ENCODE measurements at regions not wholly inside any gene's neighbourhood (a gene's known extent, or its start where the extent isn't known, plus 50 kb on each side); places are given as distances from the start of the nearest gene placed in this dataset.

DNA sequence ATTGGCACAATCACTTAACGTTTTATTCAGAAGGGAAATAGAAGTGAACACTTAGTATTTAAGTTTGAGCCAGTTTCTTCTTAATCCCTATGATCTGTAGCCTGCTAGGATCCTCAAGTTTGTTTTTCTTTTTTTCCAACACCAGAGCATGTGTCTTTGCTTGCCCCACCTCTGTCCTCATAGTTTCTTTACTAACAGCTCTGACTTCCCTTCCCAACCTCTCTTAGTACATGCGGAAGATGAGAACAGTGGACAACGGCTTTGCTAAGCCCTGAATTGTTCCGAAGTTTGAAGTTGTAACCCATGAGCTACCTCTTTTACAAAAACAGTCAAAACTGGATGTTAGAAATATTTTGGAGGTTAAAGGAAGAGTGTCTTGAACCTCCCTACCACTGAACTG lies 61.7 kb upstream of the TAF11L2 start:
- no peak for DNase-seq (ENCODE audit: low spot score in 2 of 2, unreplicated experiment in 2 of 2)
- Mint-ChIP-seq H3K4me1 (peaks cover 11% of the 10 kb centered on the region), H3K9me3 (peaks cover 21% of the 10 kb centered on the region), H3K27me3 (ENCODE audit: low read depth) (no peaks in the 10 kb centered on the region), H3K4me3 (no peak overlapping the region), H3K36me3 (no peaks in the 10 kb centered on the region), H3K27ac (no peak overlapping the region)
- TF ChIP-seq CTCF (IDR thresholded peaks at IDR 0.05; ENCODE audit: unreplicated experiment), result no peak

GRCh38 chr5:17436761-17437221 lies 61.2 kb upstream of the TAF11L2 start:
- no peaks in the 10 kb centered on the region for H3K36me3 Mint-ChIP-seq
- H3K27ac Mint-ChIP-seq, result peak overlapping the region; percentile 38
- peaks cover 11% of the 10 kb centered on the region for H3K4me1 Mint-ChIP-seq
- H3K27me3 Mint-ChIP-seq (ENCODE audit: low read depth), result no peaks in the 10 kb centered on the region
- H3K9me3 Mint-ChIP-seq, result peaks cover 21% of the 10 kb centered on the region
- no peak overlapping the region for H3K4me3 Mint-ChIP-seq
- no peak for DNase-seq (ENCODE audit: low spot score in 2 of 2, unreplicated experiment in 2 of 2)
- no peak for TF ChIP-seq CTCF (IDR thresholded peaks at IDR 0.05; ENCODE audit: unreplicated experiment)

- TF ChIP-seq CTCF (IDR thresholded peaks at IDR 0.05; ENCODE audit: unreplicated experiment), result no peak
- Mint-ChIP-seq H3K9me3 (peaks cover 21% of the 10 kb centered on the region), H3K27ac (no peak overlapping the region), H3K4me1 (peaks cover 11% of the 10 kb centered on the region), H3K4me3 (no peak overlapping the region), H3K36me3 (no peaks in the 10 kb centered on the region), H3K27me3 (ENCODE audit: low read depth) (no peaks in the 10 kb centered on the region)
- DNase-seq (ENCODE audit: low spot score in 2 of 2, unreplicated experiment in 2 of 2), result no peak
Measured at GRCh38 chr5:17438027-17438426, 60.0 kb upstream of the TAF11L2 start.

DNA sequence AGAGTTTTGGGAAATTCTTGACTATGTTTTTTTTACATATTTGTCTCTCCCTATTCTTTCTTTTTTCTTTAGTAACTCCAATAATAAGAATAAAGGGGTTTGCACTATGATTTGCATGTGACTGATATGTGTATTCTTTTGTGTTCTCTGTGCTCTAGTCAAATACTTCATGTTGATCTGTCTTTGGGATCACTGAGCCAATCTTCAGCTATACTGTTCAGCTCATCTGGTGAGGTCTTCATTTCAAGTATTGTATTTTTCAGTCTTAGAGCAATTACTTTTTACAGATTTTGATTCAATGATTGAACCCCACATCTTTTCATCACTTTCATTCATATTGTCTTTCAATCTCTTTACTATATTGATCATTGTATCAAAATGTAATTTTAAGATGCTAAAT lies 58.1 kb upstream of the TAF11L2 start:
- peaks cover 21% of the 10 kb centered on the region for H3K9me3 Mint-ChIP-seq
- H3K4me1 Mint-ChIP-seq, result peaks cover 11% of the 10 kb centered on the region
- H3K4me3 Mint-ChIP-seq, result no peak overlapping the region
- no peak for DNase-seq (ENCODE audit: low spot score in 2 of 2, unreplicated experiment in 2 of 2)
- no peak for TF ChIP-seq CTCF (IDR thresholded peaks at IDR 0.05; ENCODE audit: unreplicated experiment)
- H3K27ac Mint-ChIP-seq, result no peak overlapping the region
- no peaks in the 10 kb centered on the region for H3K27me3 Mint-ChIP-seq (ENCODE audit: low read depth)
- H3K36me3 Mint-ChIP-seq, result no peaks in the 10 kb centered on the region

GRCh38 chr5:17440766-17441165 lies 57.3 kb upstream of the TAF11L2 start:
- Mint-ChIP-seq H3K9me3 (peaks cover 21% of the 10 kb centered on the region), H3K36me3 (no peaks in the 10 kb centered on the region), H3K27me3 (ENCODE audit: low read depth) (no peaks in the 10 kb centered on the region), H3K27ac (no peak overlapping the region), H3K4me3 (no peak overlapping the region), H3K4me1 (peaks cover 11% of the 10 kb centered on the region)
- TF ChIP-seq CTCF (IDR thresholded peaks at IDR 0.05; ENCODE audit: unreplicated experiment), result no peak
- no peak for DNase-seq (ENCODE audit: low spot score in 2 of 2, unreplicated experiment in 2 of 2)

DNA sequence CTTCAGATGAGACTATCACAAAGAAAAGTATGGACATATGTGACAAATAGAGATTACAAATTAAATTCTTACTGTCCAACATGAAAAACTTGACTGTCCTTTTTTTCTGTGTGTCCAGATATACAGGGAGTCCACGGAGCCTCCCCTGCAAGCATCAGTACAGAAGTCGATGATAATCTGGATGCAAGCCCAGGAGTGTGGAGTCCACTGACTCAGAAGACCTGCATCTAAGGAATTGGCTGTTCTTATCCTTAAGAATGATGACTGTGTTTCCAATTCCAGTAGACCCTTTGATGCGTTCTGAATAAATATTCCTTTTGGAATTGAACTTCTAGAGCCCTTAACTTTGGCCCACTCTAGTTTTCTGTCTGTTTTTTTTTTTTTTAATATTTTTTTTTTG lies 56.7 kb upstream of the TAF11L2 start:
- no peak overlapping the region for H3K4me3 Mint-ChIP-seq
- no peaks in the 10 kb centered on the region for H3K27me3 Mint-ChIP-seq (ENCODE audit: low read depth)
- peaks cover 11% of the 10 kb centered on the region for H3K4me1 Mint-ChIP-seq
- TF ChIP-seq CTCF (IDR thresholded peaks at IDR 0.05; ENCODE audit: unreplicated experiment), result no peak
- no peaks in the 10 kb centered on the region for H3K36me3 Mint-ChIP-seq
- H3K27ac Mint-ChIP-seq, result no peak overlapping the region
- no peak for DNase-seq (ENCODE audit: low spot score in 2 of 2, unreplicated experiment in 2 of 2)
- peaks cover 21% of the 10 kb centered on the region for H3K9me3 Mint-ChIP-seq

Measured in mesothelial cell of epicardium (in vitro differentiated cells).